Activated B cell treated with CpG ODN at 0.5 μM for 24 hours (primary cell): ENCODE measurements at regions not wholly inside any gene's neighbourhood (a gene's known extent, or its start where the extent isn't known, plus 50 kb on each side); places are given as distances from the start of the nearest gene placed in this dataset.

Experiments
- ATAC-seq: fragments of 200-7000 bp; cut with Tn5 transposase; one replicate; pipeline ENCODE4 v1.10.0; 2021; ENCODE audit warnings: low read depth, mild to moderate bottlenecking, moderate library complexity
- CTCF ChIA-PET: fragments of 350-600 bp; sonication (Branson Sonifier 250); formaldehyde crosslinking; loops from one replicate; lab custom pipeline; 2021; ENCODE audit warnings: antibody characterized with exemption; lab: Charles Lee
- POLR2A ChIA-PET: fragments of 350-600 bp; sonication (Branson Sonifier 250); formaldehyde crosslinking; loops from one replicate; lab custom pipeline; 2021; ENCODE audit warnings: antibody characterized with exemption; lab: Charles Lee
- DNase-seq: peaks from one replicate; pipeline ENCODE4 v3.0.0; 2022
- H3K27ac Mint-ChIP-seq: one replicate; pipeline ENCODE4 v1.8.0; 2020; ENCODE audit warnings: mixed read lengths
- H3K27me3 Mint-ChIP-seq: one replicate; pipeline ENCODE4 v1.8.0; 2021; ENCODE audit warnings: mixed read lengths
- H3K36me3 Mint-ChIP-seq: one replicate; pipeline ENCODE4 v1.8.0; 2021; ENCODE audit warnings: low read depth, mixed read lengths
- H3K4me1 Mint-ChIP-seq: one replicate; pipeline ENCODE4 v1.8.0; 2021; ENCODE audit warnings: mixed read lengths
- H3K4me3 Mint-ChIP-seq: one replicate; pipeline ENCODE4 v1.8.0; 2020; ENCODE audit warnings: mild to moderate bottlenecking, mixed read lengths
- H3K9me3 Mint-ChIP-seq: one replicate; pipeline ENCODE4 v1.8.0; 2020; ENCODE audit warnings: mixed read lengths
- CTCF ChIP-seq: fragments of 200-600 bp; IDR thresholded peaks from one replicate; pipeline ENCODE4 v1.8.0; 2022; ENCODE audit warnings: antibody characterized with exemption, mild to moderate bottlenecking
- intact Hi-C: fragments of 100-400 bp; cut with micrococcal nuclease; formaldehyde crosslinking; loops from one replicate; pipeline ENCODE4 v1.15.1; 2024

- peaks cover 2% of the 10 kb centered on the region for H3K4me1 Mint-ChIP-seq
- intact Hi-C loops, result no loop called here
- no peak overlapping the region for H3K27ac Mint-ChIP-seq
- H3K36me3 Mint-ChIP-seq, result no peaks in the 10 kb centered on the region
- ChIA-PET CTCF (no interaction called here), POLR2A (no interaction called here)
- H3K4me3 Mint-ChIP-seq, result no peak overlapping the region
- no peaks in the 10 kb centered on the region for H3K27me3 Mint-ChIP-seq
- TF ChIP-seq CTCF, result no peak
- ATAC-seq (no peak), DNase-seq (no peak)
- no peaks in the 10 kb centered on the region for H3K9me3 Mint-ChIP-seq
Observed at GRCh38 chr1:82632155-82632554, 831.4 kb downstream of the ADGRL2 start.

GRCh38 chr1:82628887-82629286 is 828.2 kb downstream of the ADGRL2 start:
- peaks cover 7% of the 10 kb centered on the region for H3K9me3 Mint-ChIP-seq
- no peak for DNase-seq
- POLR2A ChIA-PET, result no interaction called here
- peaks cover 2% of the 10 kb centered on the region for H3K4me1 Mint-ChIP-seq
- CTCF ChIA-PET, result no interaction called here
- H3K36me3 Mint-ChIP-seq, result no peaks in the 10 kb centered on the region
- H3K4me3 Mint-ChIP-seq, result no peak overlapping the region
- TF ChIP-seq CTCF, result no peak
- no peaks in the 10 kb centered on the region for H3K27me3 Mint-ChIP-seq
- ATAC-seq, result no peak
- no peak overlapping the region for H3K27ac Mint-ChIP-seq
- intact Hi-C loops, result no loop called here

GRCh38 chr1:82625537-82625936 is 824.8 kb downstream of the ADGRL2 start:
- no peaks in the 10 kb centered on the region for H3K36me3 Mint-ChIP-seq
- TF ChIP-seq CTCF, result no peak
- H3K4me1 Mint-ChIP-seq, result peaks cover 2% of the 10 kb centered on the region
- intact Hi-C loops, result no loop called here
- ChIA-PET CTCF (no interaction called here), POLR2A (no interaction called here)
- no peaks in the 10 kb centered on the region for H3K27me3 Mint-ChIP-seq
- no peak overlapping the region for H3K4me3 Mint-ChIP-seq
- ATAC-seq (no peak), DNase-seq (no peak)
- H3K27ac Mint-ChIP-seq, result no peak overlapping the region
- H3K9me3 Mint-ChIP-seq, result peaks cover 10% of the 10 kb centered on the region

- no peak for TF ChIP-seq CTCF
- H3K4me1 Mint-ChIP-seq, result no peaks in the 10 kb centered on the region
- DNase-seq (no peak), ATAC-seq (no peak)
- H3K9me3 Mint-ChIP-seq, result peaks cover 6% of the 10 kb centered on the region
- no peak overlapping the region for H3K27ac Mint-ChIP-seq
- H3K4me3 Mint-ChIP-seq, result no peak overlapping the region
- intact Hi-C loops, result no loop called here
- no peaks in the 10 kb centered on the region for H3K36me3 Mint-ChIP-seq
- ChIA-PET POLR2A (no interaction called here), CTCF (no interaction called here)
- no peaks in the 10 kb centered on the region for H3K27me3 Mint-ChIP-seq
Observed at GRCh38 chr1:82621076-82621475, 820.3 kb downstream of the ADGRL2 start.

GRCh38 chr1:82614090-82614489 is 813.4 kb downstream of the ADGRL2 start:
- Mint-ChIP-seq H3K27ac (no peak overlapping the region), H3K36me3 (no peaks in the 10 kb centered on the region), H3K9me3 (no peaks in the 10 kb centered on the region), H3K4me3 (no peak overlapping the region), H3K27me3 (no peaks in the 10 kb centered on the region), H3K4me1 (no peaks in the 10 kb centered on the region)
- CTCF ChIA-PET, result no interaction called here
- ATAC-seq (no peak), DNase-seq (no peak)
- intact Hi-C loops, result no loop called here
- POLR2A ChIA-PET, result no interaction called here
- TF ChIP-seq CTCF, result no peak
